A673 (cell line): ENCODE measurements at regions not wholly inside any gene's neighbourhood (a gene's known extent, or its start where the extent isn't known, plus 50 kb on each side); places are given as distances from the start of the nearest gene placed in this dataset.

Experiments
- BruUV-seq: library from RNA; stranded (reverse); fragments of 400-500 nt; replicated peaks from 2 replicates; lab custom pipeline; 2021; lab: Mats Ljungman, UMichigan
- CTCF ChIA-PET: fragments of 300-600 bp; sonication (Branson Sonifier 250); formaldehyde crosslinking; loops from one replicate; lab custom pipeline; 2022; ENCODE audit warnings: antibody characterized with exemption; lab: Charles Lee
- POLR2A ChIA-PET: fragments of 300-600 bp; sonication (Branson Sonifier 250); formaldehyde crosslinking; loops from one replicate; lab custom pipeline; 2022; ENCODE audit warnings: antibody characterized with exemption; ENCODE audit not compliant: low non-redundant PET; lab: Charles Lee
- DNase-seq: peaks from one replicate; pipeline ENCODE4 v3.0.0-alpha.2; 2015; ENCODE audit warnings: low spot score
- H3K27ac ChIP-seq: fragments of 200-600 bp; sonication (generic); 2 replicates; pipeline ENCODE4 v1.5.1; 2016; ENCODE audit warnings: mixed run types, low read depth, mild to moderate bottlenecking, mixed read lengths, antibody characterized with exemption, low read length; ENCODE audit not compliant: poor library complexity, severe bottlenecking
- H3K27me3 ChIP-seq: fragments of 200-600 bp; sonication (generic); replicated peaks from 2 replicates; pipeline ENCODE4 v1.6.1; 2017; ENCODE audit warnings: mixed run types, low read depth, mild to moderate bottlenecking, mixed read lengths, antibody characterized with exemption, low read length; ENCODE audit not compliant: insufficient read depth, poor library complexity
- H3K36me3 ChIP-seq: fragments of 200-600 bp; sonication (generic); 2 replicates; pipeline ENCODE4 v1.6.1; 2016; ENCODE audit warnings: mixed run types, mild to moderate bottlenecking, mixed read lengths, antibody characterized with exemption, low read length; ENCODE audit not compliant: insufficient read depth, poor library complexity, severe bottlenecking
- H3K4me1 ChIP-seq: fragments of 200-600 bp; sonication (generic); 2 replicates; pipeline ENCODE4 v1.6.1; 2017; ENCODE audit warnings: mixed run types, mild to moderate bottlenecking, mixed read lengths, antibody characterized with exemption, low read length; ENCODE audit not compliant: insufficient read depth, poor library complexity, severe bottlenecking
- H3K4me3 ChIP-seq: fragments of 200-600 bp; sonication (generic); 2 replicates; pipeline ENCODE4 v1.5.1; 2016; ENCODE audit warnings: low read depth, mixed run types, mild to moderate bottlenecking, mixed read lengths, low read length; ENCODE audit not compliant: poor library complexity, severe bottlenecking
- H3K9me3 ChIP-seq: fragments of 200-600 bp; sonication (generic); 2 replicates; pipeline ENCODE4 v1.6.1; 2016; ENCODE audit warnings: mixed run types, low read depth, mild to moderate bottlenecking, mixed read lengths, antibody characterized with exemption, low read length; ENCODE audit not compliant: poor library complexity, severe bottlenecking
- CTCF ChIP-seq: fragments of 300-800, 200-600 bp; sonication (generic); conservative IDR thresholded peaks from 2 replicates; pipeline ENCODE4 v1.5.1; 2017; ENCODE audit warnings: low read depth, mild to moderate bottlenecking, antibody characterized with exemption, low read length, moderate library complexity, mixed read lengths
- EZH2 ChIP-seq: fragments of 200-600 bp; sonication (generic); IDR thresholded peaks from 2 replicates; pipeline ENCODE4 v1.6.1; 2017; ENCODE audit warnings: borderline replicate concordance, low read depth, mild to moderate bottlenecking, mixed read lengths, antibody characterized with exemption, low read length; ENCODE audit not compliant: poor library complexity, severe bottlenecking
- intact Hi-C: fragments of 100-400 bp; cut with micrococcal nuclease; formaldehyde crosslinking; loops from one replicate; pipeline ENCODE4 v1.10.0; 2022; ENCODE audit not compliant: unreplicated experiment

GRCh38 chrX:45740291-45740690 lies 539.6 kb upstream of the DIPK2B start:
- no peaks in the 10 kb centered on the region for H3K27me3 ChIP-seq
- H3K4me3 ChIP-seq: no peak overlapping the region
- peaks cover 9% of the 10 kb centered on the region for H3K36me3 ChIP-seq
- H3K27ac ChIP-seq: no peak overlapping the region
- CTCF ChIA-PET: no interaction called here
- TF ChIP-seq EZH2 (no peak), CTCF (no peak)
- no TSS peak for BruUV-seq
- DNase-seq: no peak
- intact Hi-C loops: no loop called here
- no peaks in the 10 kb centered on the region for H3K4me1 ChIP-seq
- H3K9me3 ChIP-seq: no peaks in the 10 kb centered on the region
- POLR2A ChIA-PET: no interaction called here

- Histone ChIP-seq H3K4me1 (no peaks in the 10 kb centered on the region), H3K4me3 (no peak overlapping the region), H3K36me3 (no peaks in the 10 kb centered on the region), H3K27ac (no peak overlapping the region), H3K9me3 (no peaks in the 10 kb centered on the region), H3K27me3 (no peaks in the 10 kb centered on the region)
- no peak for DNase-seq
- POLR2A ChIA-PET: no interaction called here
- CTCF ChIA-PET: no interaction called here
- BruUV-seq: no TSS peak
- intact Hi-C loops: loop anchor here (10.0 kb wide), 1 partner anchor 61 kb away; no protein-coding TSS in a partner anchor
- no peak for TF ChIP-seq EZH2
- TF ChIP-seq CTCF: no peak
Measured at GRCh38 chrX:45735571-45735970, 534.9 kb upstream of the DIPK2B start.

- intact Hi-C loops: loop anchor here (10.0 kb wide), 1 partner anchor 57 kb away; no protein-coding TSS in a partner anchor
- no peaks in the 10 kb centered on the region for H3K9me3 ChIP-seq
- TF ChIP-seq EZH2 (no peak), CTCF (no peak)
- CTCF ChIA-PET: no interaction called here
- DNase-seq: no peak
- POLR2A ChIA-PET: no interaction called here
- H3K27me3 ChIP-seq: no peaks in the 10 kb centered on the region
- no peaks in the 10 kb centered on the region for H3K36me3 ChIP-seq
- BruUV-seq: no TSS peak
- H3K27ac ChIP-seq: no peak overlapping the region
- no peak overlapping the region for H3K4me3 ChIP-seq
- H3K4me1 ChIP-seq: no peaks in the 10 kb centered on the region
Measured at GRCh38 chrX:45731448-45731847, 530.8 kb upstream of the DIPK2B start.
